HL-60 (cell line): ENCODE measurements at regions not wholly inside any gene's neighbourhood (a gene's known extent, or its start where the extent isn't known, plus 50 kb on each side); places are given as distances from the start of the nearest gene placed in this dataset.

Source experiments
- CTCF ChIP-seq: IDR thresholded peaks from one replicate; pipeline ENCODE4 v1.5.1; 2011; ENCODE audit warnings: low read length, control low read depth, inconsistent platforms; ENCODE audit not compliant: insufficient read depth
- GABPA ChIP-seq: IDR thresholded peaks from 2 replicates; pipeline ENCODE4 v1.6.1; 2012; ENCODE audit warnings: low read depth
- POLR2AphosphoS5 ChIP-seq: IDR thresholded peaks from 2 replicates; pipeline ENCODE4 v1.6.1; 2012; ENCODE audit warnings: low read depth
- REST ChIP-seq: IDR thresholded peaks from 2 replicates; pipeline ENCODE4 v1.6.1; 2012; ENCODE audit warnings: low read depth; ENCODE audit not compliant: insufficient replicate concordance
- SPI1 ChIP-seq: IDR thresholded peaks from 2 replicates; pipeline ENCODE4 v1.6.1; 2012; ENCODE audit warnings: low read depth, mild to moderate bottlenecking, borderline replicate concordance

GRCh38 chr9:2290382-2290781 lies 275.2 kb downstream of the SMARCA2 start:
- TF ChIP-seq CTCF (no peak), REST (no peak), SPI1 (no peak), POLR2AphosphoS5 (no peak), GABPA (no peak)
